ENCODE measurements at regions not wholly inside any gene's neighbourhood (a gene's known extent, or its start where the extent isn't known, plus 50 kb on each side); places are given as distances from the start of the nearest gene placed in this dataset.
"Not testable (repeated sequence)": the region's sequence is repeated elsewhere in the genome, so short reads cannot be mapped to it uniquely, and the experiment has no call there.

GRCh38 chrX:80578517-80579105, 158.4 kb downstream of the TENT5D start:
- Histone ChIP-seq H3K9me3 (ENCODE audit: control insufficient read depth, insufficient read depth, low read depth, low read length) (no peaks in the 10 kb centered on the region), H3K4me3 (ENCODE audit: low read depth in 2 of 2, low read length in 2 of 2) (no peak overlapping the region), H3K4me1 (ENCODE audit: control insufficient read depth, insufficient read depth, low read length) (no peaks in the 10 kb centered on the region), H3K27me3 (ENCODE audit: control insufficient read depth, insufficient read depth, low read length) (no peaks in the 10 kb centered on the region), H3K27ac (ENCODE audit: low read length) (no peak overlapping the region), H3K36me3 (ENCODE audit: control insufficient read depth, insufficient read depth, low read length) (no peaks in the 10 kb centered on the region)
- POLR2A ChIA-PET: no interaction called here
- ATAC-seq: no peak
- intact Hi-C loops (cut with micrococcal nuclease; ENCODE audit: unreplicated experiment) (loop anchor here (5.0 kb wide), 1 partner anchor 296 kb away; no protein-coding TSS in a partner anchor), in situ Hi-C loops (cut with HindIII; ENCODE audit: low pct_unique_long_range_greater_than_20kb, low sequenced_read_pairs) (no loop called here)
- peak; percentile 15 for DNase-seq (ENCODE audit: low read depth, low spot score)
- no TSS peak for BruUV-seq (replicated peaks)
- CTCF ChIA-PET: interaction anchor here (0.5 to 1.0 kb wide), 3 partner anchors 295 to 493 kb away, joined by 3 to 4 read pairs (median 3); no protein-coding TSS in a partner anchor
- TF ChIP-seq TCF7L2 (IDR thresholded peaks at IDR 0.05; ENCODE audit: low read depth, low read length) (no peak), POLR2AphosphoS5 (IDR thresholded peaks at IDR 0.05; ENCODE audit: low read depth, low read length) (no peak), SIN3A (IDR thresholded peaks at IDR 0.05; ENCODE audit: borderline replicate concordance, insufficient read depth, low read depth, low read length) (no peak), REST (IDR thresholded peaks at IDR 0.05; ENCODE audit: insufficient read depth in 1 of 2, low read depth in 2 of 2, low read length in 1 of 2) (no peak), CTCF (IDR thresholded peaks at IDR 0.05) (peak; percentile 65; the same call in 1 of the 2 replicates)

GRCh38 chrX:80590992-80591391, 170.7 kb downstream of the TENT5D start:
- DNase-seq (ENCODE audit: low read depth, low spot score); in situ Hi-C loops (cut with HindIII; ENCODE audit: low pct_unique_long_range_greater_than_20kb, low sequenced_read_pairs); ATAC-seq; H3K4me3 ChIP-seq (ENCODE audit: low read depth in 2 of 2, low read length in 2 of 2); BruUV-seq (replicated peaks); H3K27ac ChIP-seq (ENCODE audit: low read length); H3K4me1 ChIP-seq (ENCODE audit: control insufficient read depth, insufficient read depth, low read length); H3K9me3 ChIP-seq (ENCODE audit: control insufficient read depth, insufficient read depth, low read depth, low read length); POLR2A ChIA-PET; CTCF ChIA-PET; intact Hi-C loops (cut with micrococcal nuclease; ENCODE audit: unreplicated experiment); H3K27me3 ChIP-seq (ENCODE audit: control insufficient read depth, insufficient read depth, low read length); H3K36me3 ChIP-seq (ENCODE audit: control insufficient read depth, insufficient read depth, low read length): not testable (repeated sequence)

GRCh38 chrX:80602036-80602860, 182.0 kb downstream of the TENT5D start:
- Histone ChIP-seq H3K27ac (ENCODE audit: low read length) (no peak overlapping the region), H3K36me3 (ENCODE audit: control insufficient read depth, insufficient read depth, low read length) (no peaks in the 10 kb centered on the region), H3K27me3 (ENCODE audit: control insufficient read depth, insufficient read depth, low read length) (no peaks in the 10 kb centered on the region), H3K4me3 (ENCODE audit: low read depth in 2 of 2, low read length in 2 of 2) (no peak overlapping the region), H3K4me1 (ENCODE audit: control insufficient read depth, insufficient read depth, low read length) (no peaks in the 10 kb centered on the region), H3K9me3 (ENCODE audit: control insufficient read depth, insufficient read depth, low read depth, low read length) (no peaks in the 10 kb centered on the region)
- intact Hi-C loops (cut with micrococcal nuclease; ENCODE audit: unreplicated experiment): no loop called here
- no TSS peak for BruUV-seq (replicated peaks)
- TF ChIP-seq REST (IDR thresholded peaks at IDR 0.05; ENCODE audit: insufficient read depth in 1 of 2, low read depth in 2 of 2, low read length in 1 of 2) (no peak), POLR2AphosphoS5 (IDR thresholded peaks at IDR 0.05; ENCODE audit: low read depth, low read length) (no peak), TCF7L2 (IDR thresholded peaks at IDR 0.05; ENCODE audit: low read depth, low read length) (no peak), CTCF (IDR thresholded peaks at IDR 0.05) (no peak), SIN3A (IDR thresholded peaks at IDR 0.05; ENCODE audit: borderline replicate concordance, insufficient read depth, low read depth, low read length) (no peak)
- no peak for DNase-seq (ENCODE audit: low read depth, low spot score)
- in situ Hi-C loops (cut with HindIII; ENCODE audit: low pct_unique_long_range_greater_than_20kb, low sequenced_read_pairs): no loop called here
- ChIA-PET CTCF (no interaction called here), POLR2A (no interaction called here)
- no peak for ATAC-seq
